IgD-negative memory B cell (primary cell): ENCODE measurements at regions not wholly inside any gene's neighbourhood (a gene's known extent, or its start where the extent isn't known, plus 50 kb on each side); places are given as distances from the start of the nearest gene placed in this dataset.
A peak's percentile ranks its signal among the peaks of the same experiment; 100 is the strongest.
"Not testable (repeated sequence)": the region's sequence is repeated elsewhere in the genome, so short reads cannot be mapped to it uniquely, and the experiment has no call there.

Experiments used
- H3K27ac Mint-ChIP-seq, 3 donors: one replicate each; pipeline ENCODE4 v1.8.0; 2020 to 2022; ENCODE audit warnings: mild to moderate bottlenecking in 3 of 3, mixed read lengths in 3 of 3, moderate library complexity in 1 of 3
- H3K27me3 Mint-ChIP-seq: one replicate; pipeline ENCODE4 v1.8.0; 2021; ENCODE audit warnings: mixed read lengths
- H3K36me3 Mint-ChIP-seq: one replicate; pipeline ENCODE4 v1.8.0; 2020; ENCODE audit warnings: mild to moderate bottlenecking, mixed read lengths
- H3K4me1 Mint-ChIP-seq, 3 donors: one replicate each; pipeline ENCODE4 v1.8.0; 2020 to 2022; ENCODE audit warnings: mixed read lengths in 3 of 3, mild to moderate bottlenecking in 1 of 3
- H3K4me3 Mint-ChIP-seq, 4 donors: one replicate each; pipeline ENCODE4 v1.8.0; 2020 to 2022; ENCODE audit warnings: mild to moderate bottlenecking in 4 of 4, mixed read lengths in 4 of 4, moderate library complexity in 3 of 4
- H3K9me3 Mint-ChIP-seq, 3 donors: one replicate each; pipeline ENCODE4 v1.8.0; 2020 to 2021; ENCODE audit warnings: mixed read lengths in 3 of 3, mild to moderate bottlenecking in 1 of 3

- Mint-ChIP-seq H3K4me1 (peaks cover 0 to 2% (median 0%) of the 10 kb centered on the region in 3 donors), H3K27me3 (no peaks in the 10 kb centered on the region), H3K9me3 (peaks cover 0 to 2% (median 0%) of the 10 kb centered on the region in 3 donors)
Observed at GRCh38 chr6:141539617-141540016, 593.1 kb upstream of the GJE1 start.

GRCh38 chr6:141532211-141532610, 600.5 kb upstream of the GJE1 start:
- H3K4me3 Mint-ChIP-seq = no peak overlapping the region
- H3K27ac Mint-ChIP-seq = no peak overlapping the region
- H3K4me1 Mint-ChIP-seq = no peaks in the 10 kb centered on the region
- H3K9me3 Mint-ChIP-seq = peaks cover 0 to 3% (median 2%) of the 10 kb centered on the region in 3 donors
- H3K27me3 Mint-ChIP-seq = no peaks in the 10 kb centered on the region
- H3K36me3 Mint-ChIP-seq = no peaks in the 10 kb centered on the region

More at GRCh38 chr6:141539617-141540016, 593.1 kb upstream of the GJE1 start:
- no peaks in the 10 kb centered on the region for H3K36me3 Mint-ChIP-seq
- H3K4me3 Mint-ChIP-seq = no peak overlapping the region
- no peak overlapping the region for H3K27ac Mint-ChIP-seq

GRCh38 chr6:141531040-141531439, 601.7 kb upstream of the GJE1 start:
- Mint-ChIP-seq H3K9me3 (peaks cover 0 to 3% (median 2%) of the 10 kb centered on the region in 3 donors), H3K27ac (no peak overlapping the region), H3K4me3 (no peak overlapping the region), H3K27me3 (no peaks in the 10 kb centered on the region), H3K36me3 (no peaks in the 10 kb centered on the region), H3K4me1 (no peaks in the 10 kb centered on the region)

GRCh38 chr6:141528596-141528995, 604.1 kb upstream of the GJE1 start:
- H3K36me3 Mint-ChIP-seq = no peaks in the 10 kb centered on the region
- no peaks in the 10 kb centered on the region for H3K4me1 Mint-ChIP-seq
- H3K4me3 Mint-ChIP-seq = no peak overlapping the region
- H3K27me3 Mint-ChIP-seq = no peaks in the 10 kb centered on the region
- no peak overlapping the region for H3K27ac Mint-ChIP-seq
- peaks cover 0 to 3% (median 0%) of the 10 kb centered on the region in 3 donors for H3K9me3 Mint-ChIP-seq

- Mint-ChIP-seq H3K9me3 (peaks cover 0 to 3% (median 0%) of the 10 kb centered on the region in 3 donors), H3K4me1 (no peaks in the 10 kb centered on the region), H3K36me3 (no peaks in the 10 kb centered on the region), H3K27ac (no peak overlapping the region), H3K27me3 (no peaks in the 10 kb centered on the region), H3K4me3 (no peak overlapping the region)
Observed at GRCh38 chr6:141526985-141527384, 605.7 kb upstream of the GJE1 start.

- Mint-ChIP-seq H3K36me3 (no peaks in the 10 kb centered on the region), H3K27ac (no peak overlapping the region), H3K27me3 (no peaks in the 10 kb centered on the region), H3K4me1 (no peaks in the 10 kb centered on the region), H3K9me3 (no peaks in the 10 kb centered on the region), H3K4me3 (no peak overlapping the region)
Observed at GRCh38 chr6:141521440-141521839, 611.3 kb upstream of the GJE1 start.

- Mint-ChIP-seq H3K36me3 (no peaks in the 10 kb centered on the region), H3K4me3 (no peak overlapping the region)
Observed at GRCh38 chr6:141513830-141514229, 618.9 kb upstream of the GJE1 start.

GRCh38 chr6:141510803-141511202, 621.9 kb upstream of the GJE1 start:
- Mint-ChIP-seq H3K4me1 (peaks cover 0 to 1% (median 0%) of the 10 kb centered on the region in 3 donors), H3K36me3 (peaks cover 2% of the 10 kb centered on the region), H3K4me3 (no peak overlapping the region), H3K27ac (peak overlapping the region in 1 of 3 donors; percentile 31), H3K27me3 (no peaks in the 10 kb centered on the region), H3K9me3 (peaks cover 3 to 11% (median 5%) of the 10 kb centered on the region in 3 donors)

More at GRCh38 chr6:141513830-141514229, 618.9 kb upstream of the GJE1 start:
- Mint-ChIP-seq H3K27ac (no peak overlapping the region), H3K9me3 (peaks cover 0 to 1% (median 0%) of the 10 kb centered on the region in 3 donors), H3K4me1 (peaks cover 0 to 1% (median 0%) of the 10 kb centered on the region in 3 donors), H3K27me3 (no peaks in the 10 kb centered on the region)

- H3K4me3 Mint-ChIP-seq, H3K27me3 Mint-ChIP-seq, H3K27ac Mint-ChIP-seq, H3K36me3 Mint-ChIP-seq, H3K4me1 Mint-ChIP-seq: not testable (repeated sequence)
- H3K9me3 Mint-ChIP-seq = peaks cover 4 to 23% (median 17%) of the 10 kb centered on the region in 3 donors
Observed at GRCh38 chr6:141506062-141506461, 626.7 kb upstream of the GJE1 start.

- not testable (repeated sequence) for H3K4me1 Mint-ChIP-seq, H3K4me3 Mint-ChIP-seq, H3K27me3 Mint-ChIP-seq, H3K36me3 Mint-ChIP-seq
- Mint-ChIP-seq H3K9me3 (peaks cover 6 to 23% (median 22%) of the 10 kb centered on the region in 3 donors), H3K27ac (peak overlapping the region in 1 of 3 donors; percentile 43)
Observed at GRCh38 chr6:141504318-141504717, 628.4 kb upstream of the GJE1 start.

- Mint-ChIP-seq H3K9me3 (peaks cover 4 to 22% (median 19%) of the 10 kb centered on the region in 3 donors), H3K4me1 (peaks cover 4 to 5% (median 5%) of the 10 kb centered on the region in 3 donors), H3K27ac (no peak overlapping the region), H3K36me3 (peaks cover 4% of the 10 kb centered on the region), H3K4me3 (no peak overlapping the region), H3K27me3 (no peaks in the 10 kb centered on the region)
Observed at GRCh38 chr6:141501616-141502015, 631.1 kb upstream of the GJE1 start.

- H3K27me3 Mint-ChIP-seq = no peaks in the 10 kb centered on the region
- H3K27ac Mint-ChIP-seq = no peak overlapping the region
- H3K9me3 Mint-ChIP-seq = peaks cover 0 to 5% (median 2%) of the 10 kb centered on the region in 3 donors
- H3K4me3 Mint-ChIP-seq = no peak overlapping the region
- no peaks in the 10 kb centered on the region for H3K36me3 Mint-ChIP-seq
- peaks cover 9 to 10% (median 10%) of the 10 kb centered on the region in 3 donors for H3K4me1 Mint-ChIP-seq
Observed at GRCh38 chr6:141498977-141499376, 633.7 kb upstream of the GJE1 start.

- Mint-ChIP-seq H3K4me3 (no peak overlapping the region), H3K27me3 (no peaks in the 10 kb centered on the region), H3K36me3 (peaks cover 5% of the 10 kb centered on the region), H3K4me1 (peaks cover 9 to 17% (median 16%) of the 10 kb centered on the region in 3 donors), H3K27ac (peak overlapping the region in 1 of 3 donors; percentile 10), H3K9me3 (peaks cover 0 to 2% (median 0%) of the 10 kb centered on the region in 3 donors)
Observed at GRCh38 chr6:141492521-141493284, 640.0 kb upstream of the GJE1 start.

- peaks cover 7% of the 10 kb centered on the region for H3K36me3 Mint-ChIP-seq
- peaks cover 0 to 2% (median 0%) of the 10 kb centered on the region in 3 donors for H3K9me3 Mint-ChIP-seq
- H3K27ac Mint-ChIP-seq = no peak overlapping the region
- no peak overlapping the region for H3K4me3 Mint-ChIP-seq
- H3K27me3 Mint-ChIP-seq = no peaks in the 10 kb centered on the region
- peaks cover 8 to 16% (median 15%) of the 10 kb centered on the region in 3 donors for H3K4me1 Mint-ChIP-seq
Observed at GRCh38 chr6:141491684-141492083, 641.0 kb upstream of the GJE1 start.

- Mint-ChIP-seq H3K4me1 (peaks cover 3 to 11% (median 9%) of the 10 kb centered on the region in 3 donors), H3K27me3 (no peaks in the 10 kb centered on the region), H3K9me3 (peaks cover 0 to 2% (median 0%) of the 10 kb centered on the region in 3 donors), H3K36me3 (peaks cover 7% of the 10 kb centered on the region), H3K4me3 (no peak overlapping the region), H3K27ac (no peak overlapping the region)
Observed at GRCh38 chr6:141490982-141491381, 641.7 kb upstream of the GJE1 start.

GRCh38 chr6:141488488-141488887, 644.2 kb upstream of the GJE1 start:
- H3K9me3 Mint-ChIP-seq = peaks cover 0 to 2% (median 0%) of the 10 kb centered on the region in 3 donors
- H3K4me3 Mint-ChIP-seq = peak overlapping the region in 1 of 4 donors; percentile 4
- no peak overlapping the region for H3K27ac Mint-ChIP-seq
- peaks cover 14 to 27% (median 26%) of the 10 kb centered on the region in 3 donors for H3K4me1 Mint-ChIP-seq
- peaks cover 7% of the 10 kb centered on the region for H3K36me3 Mint-ChIP-seq
- no peaks in the 10 kb centered on the region for H3K27me3 Mint-ChIP-seq
